Activated CD4-positive, alpha-beta memory T cell treated with anti-CD3 and anti-CD28 coated beads, Interleukin-2, amount 10 ng/mL, durations not matched to agents 7 days and 5 days (primary cell): ENCODE measurements at regions not wholly inside any gene's neighbourhood (a gene's known extent, or its start where the extent isn't known, plus 50 kb on each side); places are given as distances from the start of the nearest gene placed in this dataset.
"Not testable (repeated sequence)": the region's sequence is repeated elsewhere in the genome, so short reads cannot be mapped to it uniquely, and the experiment has no call there.

Experiments used
- CTCF ChIA-PET: fragments of 350-600 bp; sonication (Branson Sonifier 250); formaldehyde crosslinking; loops from one replicate; lab custom pipeline; 2021; ENCODE audit warnings: antibody characterized with exemption, inconsistent platforms; lab: Charles Lee
- POLR2A ChIA-PET: fragments of 350-600 bp; sonication (Branson Sonifier 250); formaldehyde crosslinking; loops from one replicate; lab custom pipeline; 2021; ENCODE audit warnings: antibody characterized with exemption; lab: Charles Lee
- DNase-seq: peaks from one replicate; pipeline ENCODE4 v3.0.0-alpha.2; 2020
- H3K27ac Mint-ChIP-seq: one replicate; pipeline ENCODE4 v1.8.0; 2021; ENCODE audit warnings: mild to moderate bottlenecking, mixed read lengths
- H3K27me3 Mint-ChIP-seq: one replicate; pipeline ENCODE4 v1.8.0; 2021; ENCODE audit warnings: mixed read lengths
- H3K36me3 Mint-ChIP-seq: one replicate; pipeline ENCODE4 v1.8.0; 2021; ENCODE audit warnings: low read depth, mixed read lengths
- H3K4me1 Mint-ChIP-seq: one replicate; pipeline ENCODE4 v1.8.0; 2021; ENCODE audit warnings: mixed read lengths
- H3K4me3 Mint-ChIP-seq: one replicate; pipeline ENCODE4 v1.8.0; 2021; ENCODE audit warnings: mild to moderate bottlenecking, mixed read lengths
- H3K9me3 Mint-ChIP-seq: one replicate; pipeline ENCODE4 v1.8.0; 2021; ENCODE audit warnings: mixed read lengths

DNA sequence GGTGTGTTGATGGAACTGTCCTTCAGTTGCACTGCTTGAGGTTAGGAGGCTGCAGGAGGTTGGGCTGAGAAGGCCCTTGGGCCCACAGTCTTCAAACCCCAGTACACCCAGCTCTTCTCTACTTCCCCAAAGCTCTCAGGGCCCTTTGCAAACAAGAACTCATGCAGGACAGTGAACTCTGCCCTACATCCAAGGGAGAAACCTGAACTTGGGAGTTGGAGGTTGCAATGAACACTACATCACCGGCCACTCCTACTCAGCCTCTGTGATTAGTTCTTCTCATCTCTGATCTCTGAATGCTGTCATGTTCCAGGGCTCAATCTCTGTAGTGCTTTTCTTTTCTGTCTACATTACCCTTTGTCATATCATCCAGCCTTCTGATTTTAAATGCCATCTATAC, 148.5 kb upstream of the PDE7B start:
- POLR2A ChIA-PET: no interaction called here
- Mint-ChIP-seq H3K27me3 (peaks cover 23% of the 10 kb centered on the region), H3K27ac (no peak overlapping the region), H3K36me3 (no peaks in the 10 kb centered on the region), H3K9me3 (no peaks in the 10 kb centered on the region), H3K4me1 (peaks cover 12% of the 10 kb centered on the region), H3K4me3 (no peak overlapping the region)
- DNase-seq: no peak
- CTCF ChIA-PET: interaction anchor here (1.3 kb wide), 1 partner anchor 207 kb away, joined by 3 read pairs; no protein-coding TSS in a partner anchor

DNA sequence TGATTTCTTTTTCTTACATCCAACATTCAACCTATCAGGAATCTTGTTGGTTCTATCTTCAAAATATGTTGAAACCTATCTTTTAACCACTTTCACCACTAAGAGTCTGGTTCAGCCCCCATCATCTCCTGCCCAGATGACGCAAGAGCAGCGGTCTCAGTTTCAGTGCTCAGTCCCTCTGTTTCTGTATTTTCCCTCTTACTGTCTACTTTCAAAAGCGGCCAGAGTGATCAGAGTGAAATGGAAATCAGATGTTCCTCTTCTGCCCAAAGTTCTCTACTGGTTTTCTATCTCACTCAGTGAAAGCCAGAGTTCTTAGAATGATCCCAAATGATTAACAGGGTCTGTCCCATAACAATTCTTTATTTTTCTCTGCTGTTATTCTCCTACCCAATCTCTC, 147.9 kb upstream of the PDE7B start:
- no peak overlapping the region for H3K27ac Mint-ChIP-seq
- DNase-seq: peak; percentile 23

DNA sequence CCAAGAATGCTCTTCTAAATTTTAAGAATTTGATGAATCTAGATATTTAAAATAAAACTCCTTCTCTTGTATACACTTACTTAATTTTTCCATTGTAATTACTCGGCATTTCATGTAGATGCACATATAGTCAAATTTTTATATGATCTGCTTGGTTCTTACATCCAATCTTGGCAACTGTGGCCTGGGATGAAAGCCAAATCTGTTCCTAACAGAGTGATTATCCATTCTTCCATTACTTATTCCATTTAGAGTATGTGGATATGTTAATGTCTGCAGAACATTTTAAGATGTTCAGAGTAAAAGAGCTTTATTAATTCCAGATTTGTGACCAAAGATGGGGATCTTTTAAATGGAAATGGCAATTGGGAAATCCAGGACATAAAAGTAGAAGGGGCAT, 144.1 kb upstream of the PDE7B start:
- ChIA-PET POLR2A (no interaction called here), CTCF (no interaction called here)
- peaks cover 12% of the 10 kb centered on the region for H3K4me1 Mint-ChIP-seq
- H3K9me3 Mint-ChIP-seq: no peaks in the 10 kb centered on the region
- DNase-seq: no peak
- H3K36me3 Mint-ChIP-seq: no peaks in the 10 kb centered on the region
- H3K27me3 Mint-ChIP-seq: peaks cover 24% of the 10 kb centered on the region
- H3K4me3 Mint-ChIP-seq: no peak overlapping the region
- H3K27ac Mint-ChIP-seq: no peak overlapping the region

More for the DNA sequence above, 147.9 kb upstream of the PDE7B start:
- Mint-ChIP-seq H3K9me3 (no peaks in the 10 kb centered on the region), H3K27me3 (peaks cover 22% of the 10 kb centered on the region), H3K36me3 (no peaks in the 10 kb centered on the region), H3K4me3 (no peak overlapping the region), H3K4me1 (peaks cover 12% of the 10 kb centered on the region)
- POLR2A ChIA-PET: no interaction called here
- CTCF ChIA-PET: interaction anchor here (1.3 kb wide), 1 partner anchor 206 kb away, joined by 3 read pairs; no protein-coding TSS in a partner anchor

DNA sequence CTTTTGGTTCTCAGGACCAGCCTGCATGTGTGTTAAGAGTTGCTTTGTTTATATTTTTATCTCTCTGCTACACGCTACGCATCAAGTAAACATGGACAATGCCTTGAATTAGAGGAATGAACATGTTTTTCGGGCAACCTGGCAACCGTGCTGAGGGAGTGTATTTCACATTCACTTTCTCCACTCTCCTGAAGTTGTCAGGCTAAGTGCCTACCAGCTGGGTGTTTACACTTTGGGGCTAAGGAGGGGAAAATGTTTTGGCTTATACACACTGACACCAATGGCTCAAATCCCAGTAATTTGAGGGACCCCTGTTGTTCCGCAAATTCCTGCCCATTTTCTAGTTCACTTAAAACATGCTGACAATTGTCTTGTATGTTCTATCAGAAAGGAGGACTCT, 141.5 kb upstream of the PDE7B start:
- no peak for DNase-seq
- Mint-ChIP-seq H3K4me3 (no peak overlapping the region), H3K36me3 (no peaks in the 10 kb centered on the region), H3K4me1 (no peaks in the 10 kb centered on the region), H3K9me3 (no peaks in the 10 kb centered on the region), H3K27me3 (peaks cover 33% of the 10 kb centered on the region), H3K27ac (no peak overlapping the region)
- ChIA-PET POLR2A (no interaction called here), CTCF (no interaction called here)

DNA sequence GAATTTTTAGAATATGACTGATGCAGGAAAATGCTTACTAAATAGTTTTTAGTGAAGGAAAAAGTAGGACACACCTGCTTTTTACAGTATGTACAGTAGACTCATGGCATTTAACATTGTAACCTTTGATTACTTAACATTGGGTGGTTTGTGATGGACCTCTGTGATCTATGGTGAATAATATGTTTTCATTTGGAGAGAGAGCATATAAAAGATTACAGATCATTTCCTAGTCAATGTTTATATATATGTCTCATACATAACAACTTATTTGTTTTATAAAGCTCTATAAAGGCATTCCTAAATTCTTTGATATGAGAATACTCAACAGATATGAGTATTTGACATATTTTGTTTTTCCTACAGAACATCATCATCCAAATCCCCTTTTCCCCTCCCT, 129.3 kb upstream of the PDE7B start:
- POLR2A ChIA-PET: no interaction called here
- no peak for DNase-seq
- Mint-ChIP-seq H3K4me3 (no peak overlapping the region), H3K4me1 (no peaks in the 10 kb centered on the region), H3K27ac (no peak overlapping the region), H3K9me3 (peaks cover 15% of the 10 kb centered on the region), H3K27me3 (peaks cover 10% of the 10 kb centered on the region), H3K36me3 (peaks cover 2% of the 10 kb centered on the region)
- CTCF ChIA-PET: no interaction called here

DNA sequence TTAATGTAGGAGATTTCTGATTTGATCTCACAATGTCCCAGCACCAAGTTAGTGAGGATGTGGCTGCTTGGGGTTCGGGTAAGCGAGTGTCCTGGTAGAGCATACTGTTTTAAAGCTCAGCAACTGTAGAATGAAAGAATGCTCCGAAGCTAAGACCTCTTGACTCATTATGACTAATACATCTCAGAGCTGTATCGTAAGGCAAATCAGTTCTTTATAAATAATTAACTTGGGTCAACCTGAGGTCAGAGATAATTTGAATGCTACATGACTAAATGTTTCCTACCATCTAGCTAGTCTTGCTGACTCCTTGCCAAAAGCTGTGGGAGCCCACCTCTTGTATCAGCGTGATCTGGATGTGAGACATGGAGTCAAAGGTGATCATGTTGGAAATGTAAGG, 128.8 kb upstream of the PDE7B start:
- ChIA-PET POLR2A (no interaction called here), CTCF (no interaction called here)
- H3K27ac Mint-ChIP-seq: no peak overlapping the region

DNA sequence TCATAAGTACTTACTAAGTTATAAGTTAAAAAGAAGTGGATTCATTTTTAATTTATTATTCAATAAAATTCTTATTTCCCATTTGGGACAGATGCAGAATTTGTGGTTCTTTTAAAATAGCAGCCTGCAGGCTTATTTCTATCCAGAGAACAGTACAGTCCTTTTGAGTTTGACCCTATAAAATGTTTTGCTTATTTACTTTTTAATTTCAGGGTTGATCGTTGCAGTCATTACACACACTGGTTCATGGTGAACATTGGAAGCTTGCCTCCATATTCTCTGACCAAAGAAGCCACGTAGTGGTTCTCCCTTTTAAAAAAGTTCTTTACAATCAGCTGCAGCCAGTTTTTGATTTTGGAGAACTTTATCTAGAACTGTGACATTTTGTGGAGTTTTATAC, 122.9 kb upstream of the PDE7B start:
- CTCF ChIA-PET: no interaction called here

More for the DNA sequence above, 128.8 kb upstream of the PDE7B start:
- Mint-ChIP-seq H3K9me3 (peaks cover 15% of the 10 kb centered on the region), H3K4me3 (no peak overlapping the region), H3K36me3 (peaks cover 2% of the 10 kb centered on the region), H3K4me1 (no peaks in the 10 kb centered on the region), H3K27me3 (peaks cover 10% of the 10 kb centered on the region)
- DNase-seq: no peak

DNA sequence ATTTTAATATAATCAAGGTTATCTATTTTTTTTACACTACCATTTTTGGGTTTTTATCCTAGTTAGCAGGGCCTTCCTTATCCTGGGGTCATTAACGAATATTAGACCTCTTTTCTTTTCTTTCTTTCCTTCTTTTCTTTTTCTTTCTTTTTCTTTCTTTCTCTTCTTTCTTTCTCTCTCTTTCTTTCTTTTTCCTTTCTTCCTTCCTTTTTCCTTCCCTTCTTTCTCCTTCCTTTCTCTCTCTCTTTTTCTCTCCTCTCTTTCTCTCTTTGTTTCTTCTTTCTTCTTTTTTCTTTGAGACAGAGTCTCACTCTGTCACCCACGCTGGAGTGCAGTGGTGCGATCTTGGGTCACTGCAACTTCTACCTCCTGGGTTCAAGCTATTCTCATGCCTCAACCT, 120.4 kb upstream of the PDE7B start:
- Mint-ChIP-seq H3K27ac (no peak overlapping the region), H3K27me3 (peaks cover 21% of the 10 kb centered on the region), H3K4me1 (no peaks in the 10 kb centered on the region), H3K36me3 (peaks cover 2% of the 10 kb centered on the region), H3K4me3 (no peak overlapping the region), H3K9me3 (peaks cover 7% of the 10 kb centered on the region)
- POLR2A ChIA-PET: no interaction called here
- DNase-seq: no peak
- CTCF ChIA-PET: no interaction called here

More for the DNA sequence above, 122.9 kb upstream of the PDE7B start:
- peaks cover 16% of the 10 kb centered on the region for H3K27me3 Mint-ChIP-seq
- no peaks in the 10 kb centered on the region for H3K4me1 Mint-ChIP-seq
- no peak overlapping the region for H3K4me3 Mint-ChIP-seq
- no peak for DNase-seq
- POLR2A ChIA-PET: no interaction called here
- peaks cover 15% of the 10 kb centered on the region for H3K9me3 Mint-ChIP-seq
- H3K36me3 Mint-ChIP-seq: peaks cover 2% of the 10 kb centered on the region
- no peak overlapping the region for H3K27ac Mint-ChIP-seq

DNA sequence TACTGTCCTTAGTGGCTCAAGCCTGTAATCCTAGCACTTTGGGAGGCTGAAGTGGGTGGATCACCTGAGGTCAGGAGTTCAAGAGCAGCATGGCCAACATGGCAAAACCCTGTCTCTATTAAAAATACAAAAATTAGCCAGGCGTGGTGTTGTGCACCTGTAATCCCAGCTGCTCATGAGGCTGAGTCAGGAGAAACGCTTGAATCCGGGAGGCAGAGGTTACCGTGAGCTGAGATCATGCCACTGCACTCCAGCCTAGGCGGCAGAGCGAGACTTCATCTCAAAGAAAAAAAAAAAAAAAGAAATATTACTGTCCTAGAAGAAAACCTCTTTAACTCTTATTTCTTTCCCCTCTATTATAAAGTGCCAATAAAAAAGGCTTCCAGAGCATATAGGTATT, 115.2 kb upstream of the PDE7B start:
- H3K9me3 Mint-ChIP-seq, H3K4me3 Mint-ChIP-seq, H3K27ac Mint-ChIP-seq, H3K36me3 Mint-ChIP-seq, DNase-seq, H3K4me1 Mint-ChIP-seq, POLR2A ChIA-PET, CTCF ChIA-PET: not testable (repeated sequence)
- peaks cover 27% of the 10 kb centered on the region for H3K27me3 Mint-ChIP-seq

DNA sequence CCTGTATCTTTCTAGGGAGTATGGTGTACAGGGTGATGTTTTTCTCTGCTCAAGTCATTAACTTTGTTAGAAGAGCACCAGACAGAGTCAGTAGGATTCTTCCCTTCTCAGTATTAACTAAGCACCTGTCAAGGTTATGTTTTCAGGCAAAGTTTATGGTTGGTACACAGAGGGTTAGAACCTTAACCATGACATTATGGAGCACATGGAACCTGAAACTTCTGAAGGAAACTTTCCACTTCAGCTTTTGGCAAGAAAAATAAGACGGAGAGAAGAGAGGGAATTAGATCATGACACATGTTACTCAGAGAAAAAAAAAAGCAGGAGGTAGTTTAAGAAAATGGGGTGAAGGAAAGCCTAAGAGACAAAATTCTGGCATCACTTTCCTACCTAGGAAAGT, 112.9 kb upstream of the PDE7B start:
- Mint-ChIP-seq H3K27me3 (peaks cover 23% of the 10 kb centered on the region), H3K27ac (no peak overlapping the region), H3K4me3 (no peak overlapping the region), H3K4me1 (peaks cover 2% of the 10 kb centered on the region), H3K36me3 (no peaks in the 10 kb centered on the region), H3K9me3 (no peaks in the 10 kb centered on the region)
- POLR2A ChIA-PET: no interaction called here
- CTCF ChIA-PET: no interaction called here
- DNase-seq: no peak

DNA sequence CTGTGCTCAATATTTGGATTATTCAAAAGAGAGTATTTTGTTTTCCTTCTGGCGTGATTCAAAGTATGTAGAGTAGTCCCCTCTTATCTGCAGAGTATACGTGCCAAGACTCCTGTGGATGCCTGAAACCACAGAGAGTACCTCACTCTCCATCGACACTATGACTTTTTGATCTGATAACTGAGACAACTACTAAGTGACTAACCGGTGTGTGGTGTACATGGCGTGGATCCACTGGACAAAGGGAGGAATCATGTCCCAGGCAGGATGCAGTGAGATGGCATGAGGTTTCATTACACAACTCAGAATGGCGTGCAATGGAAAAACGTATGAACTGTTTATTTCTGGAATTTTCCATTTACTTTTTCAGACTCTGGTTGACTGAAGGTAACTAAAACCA, 112.2 kb upstream of the PDE7B start:
- no peak for DNase-seq

DNA sequence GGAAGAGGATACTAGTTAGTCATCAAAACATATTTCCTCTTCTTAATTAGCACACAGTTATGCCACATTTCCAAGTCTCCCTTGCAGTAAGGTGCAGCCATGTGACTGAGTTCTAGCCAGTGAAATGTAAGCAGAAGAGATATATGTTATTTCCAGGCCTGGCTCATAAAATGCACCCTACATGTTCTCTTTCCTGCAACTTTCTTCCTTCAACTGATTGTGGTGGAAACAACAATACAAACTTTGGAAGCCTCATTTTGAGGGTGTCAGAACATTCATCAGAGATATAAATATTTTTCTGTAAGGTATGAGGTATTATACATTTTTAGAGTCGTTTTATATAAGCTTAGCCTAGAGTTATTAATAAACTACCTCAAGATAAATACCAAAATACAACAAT, 110.9 kb upstream of the PDE7B start:
- POLR2A ChIA-PET: no interaction called here
- no peak for DNase-seq
- CTCF ChIA-PET: no interaction called here
- H3K27me3 Mint-ChIP-seq: peaks cover 27% of the 10 kb centered on the region
- no peaks in the 10 kb centered on the region for H3K36me3 Mint-ChIP-seq
- no peak overlapping the region for H3K27ac Mint-ChIP-seq
- H3K4me3 Mint-ChIP-seq: no peak overlapping the region
- no peaks in the 10 kb centered on the region for H3K9me3 Mint-ChIP-seq
- H3K4me1 Mint-ChIP-seq: peaks cover 2% of the 10 kb centered on the region

More for the DNA sequence above, 112.2 kb upstream of the PDE7B start:
- CTCF ChIA-PET: no interaction called here
- Mint-ChIP-seq H3K4me1 (peaks cover 2% of the 10 kb centered on the region), H3K36me3 (no peaks in the 10 kb centered on the region), H3K9me3 (no peaks in the 10 kb centered on the region), H3K27me3 (peaks cover 24% of the 10 kb centered on the region), H3K27ac (no peak overlapping the region), H3K4me3 (no peak overlapping the region)
- POLR2A ChIA-PET: no interaction called here

DNA sequence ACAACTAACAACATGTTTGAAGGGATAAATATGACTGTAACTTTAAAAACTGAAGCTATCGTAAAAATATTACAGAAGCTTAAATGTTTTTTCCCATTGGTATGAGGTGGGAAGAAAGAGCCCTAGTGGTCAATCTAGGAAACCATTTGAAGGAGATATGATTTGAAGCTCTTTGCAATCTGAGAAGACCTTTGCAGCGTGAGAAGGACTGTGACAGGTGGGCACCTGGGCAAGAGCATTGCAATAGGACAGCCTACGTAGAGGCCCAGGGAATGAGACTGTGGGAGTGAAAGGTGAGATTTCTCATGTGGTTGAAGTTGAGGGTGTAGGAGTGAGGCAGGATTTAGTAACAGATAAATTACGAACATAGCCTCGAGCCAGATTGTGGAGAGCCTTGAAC, 108.0 kb upstream of the PDE7B start:
- Mint-ChIP-seq H3K27ac (no peak overlapping the region), H3K4me1 (peaks cover 2% of the 10 kb centered on the region), H3K27me3 (peaks cover 21% of the 10 kb centered on the region), H3K4me3 (no peak overlapping the region), H3K36me3 (no peaks in the 10 kb centered on the region), H3K9me3 (no peaks in the 10 kb centered on the region)
- CTCF ChIA-PET: interaction anchor here (1.4 kb wide), 1 partner anchor 11 kb away, joined by 4 read pairs; no protein-coding TSS in a partner anchor
- DNase-seq: no peak
- POLR2A ChIA-PET: no interaction called here

DNA sequence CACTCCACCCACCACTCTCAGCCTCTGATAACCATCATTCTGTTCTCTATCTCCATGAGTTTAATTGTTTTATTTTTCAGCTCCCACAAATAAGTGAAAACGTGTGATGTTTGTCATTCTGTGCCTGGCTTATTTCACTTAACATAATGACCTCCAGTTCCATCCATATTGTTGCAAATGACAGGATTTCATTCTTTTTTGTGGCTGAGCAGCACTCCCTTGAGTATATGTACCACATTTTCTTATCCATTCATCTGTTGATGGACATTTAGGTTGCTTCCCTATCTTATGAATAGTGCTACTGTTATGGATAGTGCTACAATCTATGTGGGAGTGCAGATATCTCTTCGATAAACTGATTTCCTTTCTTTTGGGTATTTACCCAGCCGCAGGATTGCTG, 103.3 kb upstream of the PDE7B start:
- POLR2A ChIA-PET: no interaction called here
- CTCF ChIA-PET: no interaction called here
- H3K9me3 Mint-ChIP-seq: no peaks in the 10 kb centered on the region

More for the DNA sequence above, 103.3 kb upstream of the PDE7B start:
- no peak for DNase-seq
- Mint-ChIP-seq H3K27me3 (peaks cover 32% of the 10 kb centered on the region), H3K4me3 (no peak overlapping the region), H3K27ac (no peak overlapping the region), H3K36me3 (no peaks in the 10 kb centered on the region), H3K4me1 (no peaks in the 10 kb centered on the region)
